ENCODE measurements at regions not wholly inside any gene's neighbourhood (a gene's known extent, or its start where the extent isn't known, plus 50 kb on each side); places are given as distances from the start of the nearest gene placed in this dataset.
"Not testable (repeated sequence)": the region's sequence is repeated elsewhere in the genome, so short reads cannot be mapped to it uniquely, and the experiment has no call there.

DNA sequence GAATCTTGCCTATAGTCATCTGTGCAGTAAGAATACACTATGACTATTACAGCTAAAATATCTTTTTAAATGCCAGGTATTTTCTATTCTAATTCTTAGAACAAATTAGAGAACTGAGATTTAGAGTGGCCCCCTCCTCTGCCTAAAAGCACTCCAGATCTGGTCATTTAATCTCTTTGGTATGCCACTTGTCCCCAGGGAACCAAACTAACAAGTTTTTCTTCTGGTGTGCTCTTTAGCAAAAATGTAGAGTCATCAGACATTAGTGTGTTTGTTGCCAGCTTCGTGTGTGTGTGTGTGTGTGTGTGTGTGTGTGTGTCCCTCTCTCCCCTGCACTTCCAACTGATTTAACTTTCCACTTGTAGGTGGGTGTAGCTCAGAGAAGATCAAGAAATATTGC is 117.8 kb downstream of the SPDYE17 start:
- TF ChIP-seq, protein P1, sequence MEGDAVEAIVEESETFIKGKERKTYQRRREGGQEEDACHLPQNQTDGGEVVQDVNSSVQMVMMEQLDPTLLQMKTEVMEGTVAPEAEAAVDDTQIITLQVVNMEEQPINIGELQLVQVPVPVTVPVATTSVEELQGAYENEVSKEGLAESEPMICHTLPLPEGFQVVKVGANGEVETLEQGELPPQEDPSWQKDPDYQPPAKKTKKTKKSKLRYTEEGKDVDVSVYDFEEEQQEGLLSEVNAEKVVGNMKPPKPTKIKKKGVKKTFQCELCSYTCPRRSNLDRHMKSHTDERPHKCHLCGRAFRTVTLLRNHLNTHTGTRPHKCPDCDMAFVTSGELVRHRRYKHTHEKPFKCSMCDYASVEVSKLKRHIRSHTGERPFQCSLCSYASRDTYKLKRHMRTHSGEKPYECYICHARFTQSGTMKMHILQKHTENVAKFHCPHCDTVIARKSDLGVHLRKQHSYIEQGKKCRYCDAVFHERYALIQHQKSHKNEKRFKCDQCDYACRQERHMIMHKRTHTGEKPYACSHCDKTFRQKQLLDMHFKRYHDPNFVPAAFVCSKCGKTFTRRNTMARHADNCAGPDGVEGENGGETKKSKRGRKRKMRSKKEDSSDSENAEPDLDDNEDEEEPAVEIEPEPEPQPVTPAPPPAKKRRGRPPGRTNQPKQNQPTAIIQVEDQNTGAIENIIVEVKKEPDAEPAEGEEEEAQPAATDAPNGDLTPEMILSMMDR (IDR thresholded peaks at IDR 0.05): not testable (repeated sequence)
- not testable (repeated sequence) for TF ChIP-seq POLR2A (IDR thresholded peaks at IDR 0.05)

All from heart left ventricle (tissue), 13 donors.